Natural killer cell (primary cell): ENCODE measurements at regions not wholly inside any gene's neighbourhood (a gene's known extent, or its start where the extent isn't known, plus 50 kb on each side); places are given as distances from the start of the nearest gene placed in this dataset.

ENCODE experiments used
- ATAC-seq, 3 donors: fragments of 150-1000 bp in 2 of 3; fragments of 200-7000 bp in 1 of 3; cut with Tn5 transposase; 1 replicate in 1 of 3; 2 replicates in 2 of 3; pipeline ENCODE4 v1.10.0; 2021; ENCODE audit warnings: mild to moderate bottlenecking in 2 of 3, moderate library complexity in 2 of 3
- DNase-seq, 2 donors: peaks; one replicate each; pipeline versions ENCODE4 v3.0.0 to v3.0.0-alpha.2; 2013 to 2021; ENCODE audit warnings: mixed read lengths in 1 of 2
- H3K27ac ChIP-seq: one replicate; pipeline ENCODE4 v1.5.1; 2013; ENCODE audit warnings: mild to moderate bottlenecking, low read length
- H3K27me3 ChIP-seq: one replicate; pipeline ENCODE4 v1.6.1; 2013; ENCODE audit warnings: low read length; ENCODE audit not compliant: control insufficient read depth, insufficient read depth
- H3K36me3 ChIP-seq: one replicate; pipeline ENCODE4 v1.6.1; 2013; ENCODE audit warnings: low read length; ENCODE audit not compliant: control insufficient read depth, insufficient read depth
- H3K4me1 ChIP-seq: one replicate; pipeline ENCODE4 v1.6.1; 2013; ENCODE audit warnings: low read length; ENCODE audit not compliant: control insufficient read depth, insufficient read depth
- H3K4me3 ChIP-seq: one replicate; pipeline ENCODE4 v1.5.1; 2013; ENCODE audit warnings: low read length
- H3K9me3 ChIP-seq: one replicate; pipeline ENCODE4 v1.6.1; 2013; ENCODE audit warnings: low read length; ENCODE audit not compliant: control insufficient read depth, insufficient read depth
- H3K27ac Mint-ChIP-seq, 2 donors: one replicate each; pipeline ENCODE4 v1.8.0; 2022; ENCODE audit warnings: mild to moderate bottlenecking in 2 of 2, mixed read lengths in 2 of 2, moderate library complexity in 1 of 2
- H3K27me3 Mint-ChIP-seq, 2 donors: one replicate each; pipeline ENCODE4 v1.8.0; 2022; ENCODE audit warnings: low read depth in 2 of 2, mixed read lengths in 2 of 2
- H3K36me3 Mint-ChIP-seq: one replicate; pipeline ENCODE4 v1.8.0; 2022; ENCODE audit warnings: mixed read lengths
- H3K4me1 Mint-ChIP-seq, 2 donors: one replicate each; pipeline ENCODE4 v1.8.0; 2022; ENCODE audit warnings: mixed read lengths in 2 of 2
- H3K4me3 Mint-ChIP-seq: one replicate; pipeline ENCODE4 v1.8.0; 2022; ENCODE audit warnings: mild to moderate bottlenecking, moderate library complexity, mixed read lengths
- H3K9me3 Mint-ChIP-seq, 2 donors: one replicate each; pipeline ENCODE4 v1.8.0; 2022; ENCODE audit warnings: mixed read lengths in 2 of 2
- CTCF ChIP-seq: fragments of 200-600 bp; IDR thresholded peaks from one replicate; pipeline ENCODE4 v1.8.0; 2022; ENCODE audit warnings: antibody characterized with exemption
- WGBS: methylation state at CpG from one replicate; pipeline ENCODE4 v1.1.7; 2013; ENCODE audit warnings: missing lambda C conversion rate; ENCODE audit not compliant: insufficient coverage; 5-methylcytosine and 5-hydroxymethylcytosine counted together
- intact Hi-C: fragments of 100-400 bp; cut with micrococcal nuclease; formaldehyde crosslinking; loops from one replicate; pipeline ENCODE4 v1.14.2; 2022

GRCh38 chr2:8195784-8196183 is 486.1 kb upstream of the ID2 start:
- Histone ChIP-seq H3K4me1 (peaks cover 4% of the 10 kb centered on the region), H3K36me3 (peaks cover 2% of the 10 kb centered on the region), H3K9me3 (no peaks in the 10 kb centered on the region), H3K27ac (no peak overlapping the region), H3K4me3 (no peak overlapping the region), H3K27me3 (no peaks in the 10 kb centered on the region)
- H3K27me3 Mint-ChIP-seq: no peaks in the 10 kb centered on the region
- no peak overlapping the region for H3K4me3 Mint-ChIP-seq
- no peak for TF ChIP-seq CTCF
- H3K4me1 Mint-ChIP-seq: peaks cover 29 to 41% of the 10 kb centered on the region in 2 donors
- intact Hi-C loops: no loop called here
- no peak for DNase-seq
- ATAC-seq: no peak
- H3K36me3 Mint-ChIP-seq: peaks cover 25% of the 10 kb centered on the region
- H3K27ac Mint-ChIP-seq: no peak overlapping the region
- no peaks in the 10 kb centered on the region for H3K9me3 Mint-ChIP-seq
- WGBS: 100% methylated on average over 1 of the region's 1 CpG

- TF ChIP-seq CTCF: no peak
- 93% methylated on average over 2 of the region's 3 CpGs for WGBS
- no peak overlapping the region for H3K27ac ChIP-seq
- DNase-seq (no peak), ATAC-seq (no peak)
- Mint-ChIP-seq H3K4me3 (no peak overlapping the region), H3K27me3 (no peaks in the 10 kb centered on the region), H3K36me3 (peaks cover 25% of the 10 kb centered on the region), H3K4me1 (peaks cover 33 to 45% of the 10 kb centered on the region in 2 donors), H3K9me3 (no peaks in the 10 kb centered on the region), H3K27ac (no peak overlapping the region)
- H3K4me1 ChIP-seq: peaks cover 4% of the 10 kb centered on the region
- H3K36me3 ChIP-seq: peaks cover 2% of the 10 kb centered on the region
- no peaks in the 10 kb centered on the region for H3K27me3 ChIP-seq
- no peaks in the 10 kb centered on the region for H3K9me3 ChIP-seq
- no peak overlapping the region for H3K4me3 ChIP-seq
- intact Hi-C loops: no loop called here
These were observed 485.5 kb upstream of the ID2 start for GRCh38 chr2:8196316-8196715.

DNA sequence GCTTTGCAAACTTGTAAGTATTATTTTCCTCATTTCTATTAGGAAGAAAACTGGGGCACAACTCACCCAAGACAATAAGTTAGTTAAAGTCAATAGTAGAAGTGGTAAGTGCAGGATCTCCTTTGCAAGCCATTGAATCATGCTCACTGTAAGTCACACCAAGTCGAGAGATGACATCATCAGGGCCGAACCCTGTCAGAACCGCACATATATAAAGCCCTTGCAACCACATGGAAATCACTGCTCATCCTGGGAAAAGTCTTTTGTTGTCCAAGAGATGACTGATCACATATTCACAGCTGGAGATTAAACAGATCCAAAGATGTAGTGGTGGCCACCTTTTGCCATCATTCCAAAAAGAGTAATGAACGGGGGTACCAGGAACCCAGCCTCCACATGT is 484.8 kb upstream of the ID2 start:
- Mint-ChIP-seq H3K27ac (no peak overlapping the region), H3K4me3 (no peak overlapping the region), H3K4me1 (peaks cover 31 to 41% of the 10 kb centered on the region in 2 donors), H3K27me3 (no peaks in the 10 kb centered on the region), H3K36me3 (peaks cover 25% of the 10 kb centered on the region), H3K9me3 (no peaks in the 10 kb centered on the region)
- no peaks in the 10 kb centered on the region for H3K9me3 ChIP-seq
- intact Hi-C loops: no loop called here
- no peak for ATAC-seq
- 96% methylated on average over 4 of the region's 4 CpGs for WGBS
- no peak overlapping the region for H3K4me3 ChIP-seq
- H3K27me3 ChIP-seq: no peaks in the 10 kb centered on the region
- no peak for DNase-seq
- H3K4me1 ChIP-seq: peaks cover 4% of the 10 kb centered on the region
- peaks cover 2% of the 10 kb centered on the region for H3K36me3 ChIP-seq
- no peak for TF ChIP-seq CTCF
- H3K27ac ChIP-seq: no peak overlapping the region

GRCh38 chr2:8197825-8198224 is 484.0 kb upstream of the ID2 start:
- ATAC-seq (no peak), DNase-seq (no peak)
- no peaks in the 10 kb centered on the region for H3K9me3 ChIP-seq
- WGBS: no CpG with 5 or more reads among the region's 1 CpG
- H3K36me3 ChIP-seq: peaks cover 2% of the 10 kb centered on the region
- no peak overlapping the region for H3K27ac ChIP-seq
- Mint-ChIP-seq H3K27me3 (no peaks in the 10 kb centered on the region), H3K9me3 (no peaks in the 10 kb centered on the region), H3K4me1 (peaks cover 35 to 38% of the 10 kb centered on the region in 2 donors), H3K36me3 (peaks cover 25% of the 10 kb centered on the region), H3K27ac (peak overlapping the region in 1 of 2 donors; percentile 53), H3K4me3 (no peak overlapping the region)
- peaks cover 7% of the 10 kb centered on the region for H3K4me1 ChIP-seq
- intact Hi-C loops: no loop called here
- no peaks in the 10 kb centered on the region for H3K27me3 ChIP-seq
- H3K4me3 ChIP-seq: no peak overlapping the region
- no peak for TF ChIP-seq CTCF
